Loucy (cell line): ENCODE measurements at regions not wholly inside any gene's neighbourhood (a gene's known extent, or its start where the extent isn't known, plus 50 kb on each side); places are given as distances from the start of the nearest gene placed in this dataset.

Source experiments
- H2AFZ ChIP-seq: fragments of 200-600 bp; sonication (generic); 2 replicates; pipeline ENCODE4 v1.6.0; 2016; ENCODE audit warnings: antibody characterized with exemption, mild to moderate bottlenecking, low read length, moderate library complexity
- H3F3A ChIP-seq: fragments of 200-600 bp; 2 replicates; pipeline ENCODE4 v1.6.0; 2016; ENCODE audit warnings: antibody characterized with exemption, low read depth, mild to moderate bottlenecking
- H3K27me3 ChIP-seq: fragments of 200-600 bp; sonication (generic); 2 replicates; pipeline ENCODE4 v1.6.1; 2014; ENCODE audit warnings: low read length, mild to moderate bottlenecking; ENCODE audit not compliant: insufficient read depth, poor library complexity, severe bottlenecking
- H3K36me3 ChIP-seq: fragments of 200-600 bp; sonication (generic); 2 replicates; pipeline ENCODE4 v1.6.1; 2016; ENCODE audit warnings: low read length; ENCODE audit not compliant: insufficient read depth
- H3K4me1 ChIP-seq: fragments of 200-600 bp; sonication (generic); 2 replicates; pipeline ENCODE4 v1.5.1; 2014; ENCODE audit warnings: low read length, mild to moderate bottlenecking; ENCODE audit not compliant: insufficient read depth, poor library complexity, severe bottlenecking
- H3K4me2 ChIP-seq: fragments of 200-600 bp; sonication (generic); 2 replicates; pipeline ENCODE4 v1.6.0; 2014; ENCODE audit warnings: antibody characterized with exemption, low read length, low read depth, mild to moderate bottlenecking; ENCODE audit not compliant: poor library complexity, severe bottlenecking
- H3K4me3 ChIP-seq: fragments of 200-600 bp; sonication (generic); 2 replicates; pipeline ENCODE4 v1.5.1; 2014; ENCODE audit warnings: low read length, mild to moderate bottlenecking, mixed read lengths; ENCODE audit not compliant: poor library complexity, severe bottlenecking
- H3K79me2 ChIP-seq: fragments of 200-600 bp; sonication (generic); 2 replicates; pipeline ENCODE4 v1.6.1; 2014; ENCODE audit warnings: low read length; ENCODE audit not compliant: insufficient read depth
- H3K9ac ChIP-seq: fragments of 200-600 bp; sonication (generic); 2 replicates; pipeline ENCODE4 v1.6.0; 2014; ENCODE audit warnings: mild to moderate bottlenecking, low read depth, low read length, moderate library complexity; ENCODE audit not compliant: poor library complexity, severe bottlenecking
- H3K9me2 ChIP-seq: fragments of 200-600 bp; sonication (generic); replicated peaks from 2 replicates; pipeline ENCODE4 v1.6.1; 2016; ENCODE audit warnings: low read depth, low read length, mixed read lengths
- H3K9me3 ChIP-seq: fragments of 200-600 bp; sonication (generic); 2 replicates; pipeline ENCODE4 v1.6.1; 2014; ENCODE audit warnings: mild to moderate bottlenecking, antibody characterized with exemption, low read length, low read depth; ENCODE audit not compliant: insufficient read depth
- H4K20me1 ChIP-seq: fragments of 200-600 bp; sonication (generic); 2 replicates; pipeline ENCODE4 v1.6.0; 2014; ENCODE audit warnings: antibody characterized with exemption, low read length, mild to moderate bottlenecking; ENCODE audit not compliant: insufficient read depth, poor library complexity, severe bottlenecking
- EZH2phosphoT487 ChIP-seq: fragments of 200-600 bp; IDR thresholded peaks from 2 replicates; pipeline ENCODE4 v1.6.1; 2018; ENCODE audit warnings: antibody characterized with exemption, mild to moderate bottlenecking, moderate library complexity, borderline replicate concordance
- TF ChIP-seq, protein P1 (sequence below): fragments of 200-600 bp; sonication (generic); conservative IDR thresholded peaks from 2 replicates; pipeline ENCODE4 v1.5.1; 2014; ENCODE audit warnings: mild to moderate bottlenecking, antibody characterized with exemption, low read length

DNA sequence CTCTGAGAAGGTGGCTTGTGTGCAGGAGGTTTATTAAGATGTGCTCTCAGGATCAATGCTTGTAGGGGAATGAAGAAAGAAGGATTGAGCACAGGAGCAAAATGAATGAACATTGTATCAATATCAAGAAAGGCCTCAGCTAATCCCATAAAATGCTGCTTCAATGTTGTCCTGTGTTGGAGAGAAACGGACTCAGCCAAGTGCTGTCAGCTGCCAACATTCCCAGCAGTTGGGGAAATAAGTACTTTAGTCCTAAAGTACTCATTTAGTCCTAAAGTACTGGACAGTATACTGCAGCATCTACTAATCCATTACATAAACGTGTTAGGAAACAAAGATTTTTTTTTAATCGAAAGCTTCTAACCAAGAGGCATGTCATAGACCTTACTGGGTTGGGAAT is 255.9 kb downstream of the SEC23A start:
- no peaks in the 10 kb centered on the region for H3K36me3 ChIP-seq
- no peak overlapping the region for H3K4me2 ChIP-seq
- no peaks in the 10 kb centered on the region for H3K9me3 ChIP-seq
- H3K9me2 ChIP-seq, result no peaks in the 10 kb centered on the region
- H3K27me3 ChIP-seq, result no peaks in the 10 kb centered on the region
- H3K9ac ChIP-seq, result no peak overlapping the region
- H3K79me2 ChIP-seq, result no peaks in the 10 kb centered on the region
- H3K4me3 ChIP-seq, result no peak overlapping the region
- H2AFZ ChIP-seq, result no peak overlapping the region
- no peaks in the 10 kb centered on the region for H4K20me1 ChIP-seq
- TF ChIP-seq, protein P1, sequence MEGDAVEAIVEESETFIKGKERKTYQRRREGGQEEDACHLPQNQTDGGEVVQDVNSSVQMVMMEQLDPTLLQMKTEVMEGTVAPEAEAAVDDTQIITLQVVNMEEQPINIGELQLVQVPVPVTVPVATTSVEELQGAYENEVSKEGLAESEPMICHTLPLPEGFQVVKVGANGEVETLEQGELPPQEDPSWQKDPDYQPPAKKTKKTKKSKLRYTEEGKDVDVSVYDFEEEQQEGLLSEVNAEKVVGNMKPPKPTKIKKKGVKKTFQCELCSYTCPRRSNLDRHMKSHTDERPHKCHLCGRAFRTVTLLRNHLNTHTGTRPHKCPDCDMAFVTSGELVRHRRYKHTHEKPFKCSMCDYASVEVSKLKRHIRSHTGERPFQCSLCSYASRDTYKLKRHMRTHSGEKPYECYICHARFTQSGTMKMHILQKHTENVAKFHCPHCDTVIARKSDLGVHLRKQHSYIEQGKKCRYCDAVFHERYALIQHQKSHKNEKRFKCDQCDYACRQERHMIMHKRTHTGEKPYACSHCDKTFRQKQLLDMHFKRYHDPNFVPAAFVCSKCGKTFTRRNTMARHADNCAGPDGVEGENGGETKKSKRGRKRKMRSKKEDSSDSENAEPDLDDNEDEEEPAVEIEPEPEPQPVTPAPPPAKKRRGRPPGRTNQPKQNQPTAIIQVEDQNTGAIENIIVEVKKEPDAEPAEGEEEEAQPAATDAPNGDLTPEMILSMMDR, result no peak
- TF ChIP-seq EZH2phosphoT487, result no peak
- no peaks in the 10 kb centered on the region for H3K4me1 ChIP-seq
- H3F3A ChIP-seq, result no peaks in the 10 kb centered on the region

DNA sequence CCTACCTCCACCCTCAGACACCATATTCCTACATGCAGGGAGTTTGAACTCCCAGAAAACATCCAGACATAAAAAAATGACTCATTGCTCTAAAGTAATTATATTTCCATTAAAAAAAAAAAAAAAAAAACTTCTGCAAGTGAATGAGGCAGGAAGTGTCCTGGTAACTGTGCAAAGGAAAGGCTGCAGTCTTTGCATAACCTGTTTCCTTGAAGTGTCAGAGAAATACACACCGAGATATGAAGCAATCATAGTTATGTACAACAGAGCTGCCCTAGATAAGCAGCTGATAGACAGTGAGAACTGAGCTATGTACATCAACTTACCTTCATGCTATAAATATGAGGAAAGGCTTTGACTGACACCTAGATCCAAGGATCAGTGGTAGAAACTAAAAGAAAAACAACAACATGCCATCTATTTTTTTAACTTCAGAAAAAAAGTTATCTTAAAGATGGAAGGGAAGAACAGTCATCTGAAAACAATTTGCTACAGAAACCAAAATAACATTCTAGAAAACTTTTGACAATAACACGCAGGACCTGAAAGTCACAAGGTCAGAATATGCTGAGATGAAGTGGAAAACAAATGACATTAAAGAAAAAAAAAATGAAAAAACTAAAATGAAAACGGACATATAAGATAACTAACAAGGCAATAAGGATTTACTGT is 263.2 kb downstream of the SEC23A start:
- Histone ChIP-seq H2AFZ (no peak overlapping the region), H3K9me2 (no peaks in the 10 kb centered on the region), H3K4me3 (no peak overlapping the region), H3K4me1 (no peaks in the 10 kb centered on the region), H3K36me3 (no peaks in the 10 kb centered on the region), H3K9ac (no peak overlapping the region), H3F3A (no peaks in the 10 kb centered on the region), H3K27me3 (no peaks in the 10 kb centered on the region), H3K4me2 (no peak overlapping the region), H3K79me2 (no peaks in the 10 kb centered on the region), H4K20me1 (no peaks in the 10 kb centered on the region), H3K9me3 (no peaks in the 10 kb centered on the region)
- no peak for TF ChIP-seq EZH2phosphoT487
- TF ChIP-seq, protein P1, result no peak

DNA sequence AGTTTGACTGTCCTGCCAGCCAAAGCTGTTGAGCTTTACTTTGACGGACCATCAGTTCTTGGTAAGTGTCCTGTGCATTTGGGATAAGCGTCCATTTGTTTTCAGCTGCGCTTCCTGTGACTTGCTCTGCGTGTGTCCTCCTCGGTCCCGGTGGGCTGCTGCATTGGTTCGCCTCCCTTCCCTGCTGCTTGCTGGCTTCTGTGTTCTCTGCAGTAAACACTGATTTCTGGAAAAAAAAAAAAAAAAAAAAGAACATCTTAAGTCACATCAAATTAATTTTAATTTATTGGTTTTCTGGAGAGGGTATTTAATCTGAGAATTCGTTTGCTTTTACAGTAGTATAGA is 264.1 kb downstream of the SEC23A start:
- Histone ChIP-seq H3K4me1 (no peaks in the 10 kb centered on the region), H3K79me2 (no peaks in the 10 kb centered on the region), H3K4me3 (no peak overlapping the region), H3F3A (no peaks in the 10 kb centered on the region), H2AFZ (no peak overlapping the region), H3K9me2 (no peaks in the 10 kb centered on the region), H3K4me2 (no peak overlapping the region), H3K36me3 (no peaks in the 10 kb centered on the region), H3K27me3 (no peaks in the 10 kb centered on the region), H4K20me1 (no peaks in the 10 kb centered on the region), H3K9me3 (no peaks in the 10 kb centered on the region), H3K9ac (no peak overlapping the region)
- TF ChIP-seq, protein P1, result no peak
- no peak for TF ChIP-seq EZH2phosphoT487
